NCI-H1105 treated with DMSO at 0.1 percent for 48 hours (cell line): ENCODE measurements at regions not wholly inside any gene's neighbourhood (a gene's known extent, or its start where the extent isn't known, plus 50 kb on each side); places are given as distances from the start of the nearest gene placed in this dataset.

ENCODE experiments used
- DNase-seq: peaks from one replicate; lab custom pipeline; 2025; lab: John Stamatoyannopoulos, UW

DNA sequence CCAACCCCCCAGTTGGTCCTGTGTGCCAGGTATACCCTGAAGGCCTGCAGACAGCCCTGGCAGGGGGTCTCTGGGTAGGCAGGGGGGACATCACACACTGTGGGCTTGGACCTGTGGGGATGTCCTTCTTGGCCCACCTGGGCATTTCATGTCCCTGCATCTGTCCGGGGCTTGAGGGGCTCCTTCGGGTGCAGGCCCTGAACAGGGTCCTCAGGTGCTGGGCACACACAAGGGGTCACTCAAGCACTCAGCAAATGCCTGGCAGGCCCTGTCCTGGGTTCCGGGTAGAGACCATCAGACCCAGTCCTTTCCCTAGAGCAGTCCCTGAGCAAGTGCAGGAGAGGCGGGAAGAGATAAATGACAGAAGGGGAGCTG lies 70.5 kb upstream of the WNT11 start:
- no peak for DNase-seq

DNA sequence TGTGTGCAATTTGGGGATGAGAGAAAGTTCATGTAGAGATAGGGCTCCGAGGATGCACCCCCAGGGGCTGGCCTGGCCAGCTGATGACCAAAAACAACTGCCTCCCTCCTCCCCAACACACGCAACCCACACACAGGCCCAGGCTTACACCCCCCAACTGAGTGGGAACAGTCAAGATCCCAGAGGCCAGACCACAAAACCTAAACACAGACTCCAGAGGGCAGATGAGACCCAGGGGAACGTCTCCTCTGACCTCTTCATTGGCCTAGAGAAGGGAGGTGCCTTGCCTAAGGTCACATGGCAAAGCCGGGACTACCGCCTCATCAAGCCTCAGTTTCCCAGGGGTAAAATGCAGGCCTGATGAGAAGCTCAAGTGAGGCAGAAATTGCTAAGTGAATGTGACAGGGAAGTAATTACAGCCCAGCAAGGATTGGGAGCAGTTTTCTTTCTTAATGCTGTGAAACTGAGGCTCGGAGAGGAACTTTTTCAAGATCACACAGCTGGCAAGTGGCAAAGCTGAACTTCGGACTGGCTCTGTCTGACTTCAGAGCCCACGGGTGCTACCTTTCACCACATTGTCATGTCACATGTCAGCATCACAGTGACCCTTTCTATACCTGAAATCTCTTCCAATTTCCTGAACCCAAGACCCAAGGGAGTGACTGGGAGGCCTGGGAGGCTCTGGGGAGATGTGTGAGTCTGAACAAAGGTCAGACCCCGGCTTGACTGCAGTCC lies 69.9 kb upstream of the WNT11 start:
- DNase-seq = no peak

DNA sequence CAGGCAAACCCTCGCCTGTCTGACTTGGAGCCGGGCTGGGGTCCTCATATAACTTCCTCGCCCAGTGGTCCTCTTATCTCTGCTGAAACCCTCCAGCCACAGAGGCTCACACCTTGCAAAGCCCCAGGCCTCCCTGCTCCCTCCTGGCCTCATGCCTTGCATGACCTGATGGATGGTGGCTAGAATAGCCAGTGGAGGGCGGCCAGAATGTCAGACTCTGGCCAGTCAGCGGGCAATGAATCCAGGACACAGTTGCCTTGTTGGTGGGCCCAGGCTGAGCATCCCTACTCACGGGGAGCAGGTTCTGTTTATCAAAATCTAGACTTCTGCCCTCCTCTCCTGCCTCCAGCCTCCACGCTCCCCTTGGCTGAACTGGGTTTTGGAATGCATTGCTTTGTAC lies 69.1 kb upstream of the WNT11 start:
- DNase-seq = no peak

DNA sequence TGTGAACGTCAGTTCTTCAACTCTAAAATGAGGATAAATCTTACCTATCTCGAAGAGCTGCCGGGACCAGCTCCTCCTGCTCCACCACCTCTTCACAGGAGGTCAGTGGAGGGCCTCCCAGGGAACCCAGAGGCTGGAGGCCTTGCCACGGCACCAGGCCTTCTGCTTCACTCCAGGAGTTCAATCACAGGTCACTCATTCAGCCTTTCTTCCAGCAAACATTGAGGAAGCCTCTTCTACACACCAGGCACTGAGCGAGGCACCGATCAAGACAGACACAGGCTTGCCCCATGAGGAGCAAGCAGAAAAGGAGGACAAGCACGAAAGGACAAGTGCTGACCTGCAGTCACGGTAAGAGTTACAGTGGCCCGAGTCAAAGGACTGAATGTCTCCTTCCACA lies 64.8 kb upstream of the WNT11 start:
- no peak for DNase-seq

DNA sequence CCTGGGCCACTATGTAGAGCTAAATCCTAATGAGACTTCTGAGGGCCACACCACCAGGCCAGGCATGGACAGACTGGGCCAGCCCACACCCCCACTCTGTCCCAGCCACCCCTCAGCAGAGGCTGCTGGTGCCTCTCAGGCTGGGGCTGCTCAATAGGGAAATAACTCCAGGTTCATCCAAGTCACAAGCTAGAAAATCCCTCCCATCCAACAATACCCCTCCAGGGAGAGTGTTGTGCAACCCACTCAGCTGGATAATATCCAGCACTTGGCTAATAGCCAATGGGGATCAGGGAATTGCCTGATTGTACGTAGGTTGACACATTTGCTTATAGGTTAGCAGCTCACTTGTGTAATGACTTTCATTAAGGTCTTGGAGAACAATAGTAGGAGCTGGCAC lies 64.1 kb upstream of the WNT11 start:
- DNase-seq = peak; percentile 65

DNA sequence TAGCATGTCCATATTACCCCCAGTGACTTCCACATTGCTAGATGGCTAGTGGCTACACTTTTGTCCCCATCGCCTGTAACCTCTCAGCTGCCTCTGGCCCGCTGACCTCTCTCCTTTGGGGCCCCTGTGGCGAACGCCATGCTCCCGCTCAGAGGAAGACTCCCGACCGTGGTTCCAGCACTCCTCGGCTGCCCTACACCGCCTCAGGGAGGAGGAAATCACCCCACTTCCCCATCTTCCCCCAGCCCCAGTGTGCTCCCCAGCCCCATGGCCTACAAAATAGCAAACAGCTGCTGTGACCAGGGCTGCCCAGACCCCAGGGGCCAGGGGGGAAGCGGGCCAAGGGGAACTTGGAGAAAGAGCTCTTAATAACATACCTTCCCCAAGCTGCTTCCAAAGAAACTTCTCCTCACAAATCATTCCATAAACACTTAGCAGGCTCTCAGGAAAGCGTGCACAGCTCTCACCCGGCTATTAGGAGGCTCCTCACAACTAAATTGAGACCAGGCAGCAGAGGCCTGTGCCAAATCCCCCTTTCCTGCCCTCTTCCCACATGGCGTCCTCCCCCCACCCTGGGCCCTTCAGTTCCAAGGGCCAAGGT lies 63.5 kb upstream of the WNT11 start:
- DNase-seq = no peak

DNA sequence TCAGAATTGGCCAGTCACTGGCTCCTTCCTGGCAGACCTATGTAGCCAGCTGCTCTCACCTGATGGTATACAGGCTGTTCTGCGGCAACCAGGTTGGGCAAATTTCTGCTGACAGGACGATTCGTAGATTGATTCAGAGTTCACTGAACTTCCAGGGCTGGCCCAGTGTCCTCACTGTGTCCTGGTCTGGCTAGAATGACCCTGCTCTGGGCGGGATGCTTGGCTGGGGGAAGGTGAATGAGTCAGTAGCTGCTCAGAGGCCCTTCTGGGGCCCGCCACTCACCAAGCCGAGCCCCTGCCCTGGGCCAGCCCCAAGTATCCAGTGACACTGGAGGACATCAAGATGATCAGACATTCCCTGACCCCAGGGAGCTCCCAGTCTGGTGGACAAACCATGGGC lies 62.9 kb upstream of the WNT11 start:
- no peak for DNase-seq

DNA sequence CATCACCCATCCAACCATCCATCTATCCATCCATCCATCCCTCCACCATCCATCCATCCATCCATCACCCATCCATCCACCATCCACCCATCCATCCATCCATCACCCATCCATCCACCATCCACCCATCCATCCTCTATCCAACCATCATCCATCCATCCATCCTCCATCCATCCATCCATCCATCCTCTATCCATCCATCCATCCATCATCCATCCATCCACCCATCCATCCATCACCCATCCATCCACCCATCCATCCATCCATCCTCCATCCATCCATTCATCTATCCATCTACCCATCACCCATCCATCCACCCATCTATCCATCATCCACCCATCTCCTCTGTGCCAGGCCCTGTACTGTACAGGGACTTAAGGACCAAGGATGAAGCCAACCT lies 62.2 kb upstream of the WNT11 start:
- no peak for DNase-seq

DNA sequence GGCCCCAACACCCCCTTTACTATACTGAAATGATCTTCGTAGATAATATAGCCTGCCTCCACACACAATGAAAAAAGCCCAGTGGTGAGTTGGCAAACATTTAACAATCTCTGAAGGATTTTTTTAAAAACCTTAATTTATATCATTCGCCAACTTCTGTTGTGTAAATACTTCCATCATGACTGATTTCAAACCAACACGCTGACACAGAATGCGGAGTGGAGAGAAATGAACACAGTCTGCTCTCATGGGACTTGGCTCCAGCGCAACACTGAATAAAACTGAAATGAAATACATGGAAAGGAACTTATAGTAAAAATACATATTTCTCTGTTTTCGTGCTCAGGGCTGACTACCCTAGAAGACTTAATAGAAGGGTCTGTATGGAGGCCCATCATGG lies 61.3 kb upstream of the WNT11 start:
- no peak for DNase-seq

DNA sequence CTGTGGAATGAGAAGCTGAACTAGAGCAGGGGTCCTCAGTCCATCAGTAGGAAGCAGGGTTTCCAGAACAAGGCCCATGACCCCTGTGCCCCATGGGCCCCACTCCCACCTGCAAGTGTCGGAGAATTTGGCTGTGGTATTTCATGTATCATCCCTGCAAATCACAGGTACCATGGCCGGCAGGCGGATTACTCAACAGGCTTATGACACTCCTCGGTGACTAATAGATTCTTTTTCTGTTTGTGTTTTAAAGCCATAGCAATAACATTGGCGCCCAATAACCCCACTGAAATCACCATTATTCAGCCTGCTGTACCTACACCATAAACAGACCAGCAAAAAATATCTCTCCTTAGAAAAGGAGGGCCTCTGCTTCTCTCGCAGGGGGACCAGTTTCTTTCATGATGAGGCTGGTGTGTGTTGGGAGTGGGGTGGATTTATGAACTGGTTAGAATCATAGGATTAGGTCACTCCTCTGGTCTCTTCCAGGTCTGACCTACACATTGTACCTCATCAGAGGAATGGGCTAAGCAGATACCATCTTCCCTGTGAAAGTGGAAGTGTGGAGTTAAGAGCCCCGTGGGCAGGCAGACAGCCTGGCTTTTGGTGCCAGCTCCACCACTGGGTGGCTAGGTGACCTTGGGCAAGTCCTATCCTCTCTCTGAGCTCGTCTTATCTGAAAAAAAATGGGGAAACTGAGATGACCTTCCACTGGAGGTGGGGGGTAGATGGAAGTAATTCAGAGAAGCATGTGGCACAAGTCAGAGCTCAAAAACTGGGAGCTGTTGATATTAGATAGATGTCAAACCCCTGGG lies 60.2 kb upstream of the WNT11 start:
- DNase-seq = no peak

DNA sequence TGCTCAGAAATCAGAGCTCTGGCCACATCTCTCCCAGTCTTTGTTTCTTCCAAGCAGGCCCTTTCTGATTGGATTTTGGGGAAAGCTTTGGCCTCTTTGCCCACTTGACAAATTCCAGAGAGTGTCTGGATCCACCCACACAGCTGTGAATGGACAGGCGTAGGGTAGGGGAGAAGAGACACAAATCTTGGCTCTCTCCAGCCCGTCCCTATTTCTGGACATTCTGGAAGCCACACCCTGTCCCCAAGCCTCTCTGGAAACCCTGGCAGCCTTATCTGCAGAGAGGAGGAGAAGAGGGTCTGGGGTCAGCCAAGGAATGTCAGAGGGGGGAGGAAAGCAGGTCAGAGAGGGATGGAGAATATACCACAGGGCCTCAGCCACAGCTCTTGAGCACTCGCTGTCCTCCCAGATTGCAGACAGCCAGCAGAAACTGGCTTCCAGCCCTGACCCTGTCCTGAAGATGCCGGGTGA lies 59.5 kb upstream of the WNT11 start:
- DNase-seq = no peak

DNA sequence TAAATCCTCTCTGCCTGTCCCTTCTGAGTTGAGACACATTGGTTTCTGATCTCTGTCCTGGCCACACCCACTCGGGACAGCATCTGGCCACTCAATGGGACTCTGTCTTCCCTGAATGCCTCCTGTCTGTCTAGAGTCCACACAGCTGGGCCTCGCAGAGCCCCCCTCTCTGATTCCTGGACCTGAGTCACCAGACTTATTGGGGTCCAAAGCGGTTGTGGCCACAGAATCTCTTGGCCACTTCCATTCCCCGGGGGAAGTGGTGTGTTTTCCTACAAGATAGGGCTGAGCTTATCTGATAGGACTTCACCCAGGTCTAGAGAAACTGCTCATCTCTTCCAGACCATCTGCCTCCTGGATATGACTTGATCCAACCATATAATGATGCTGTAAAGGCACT lies 57.4 kb upstream of the WNT11 start:
- DNase-seq = no peak

DNA sequence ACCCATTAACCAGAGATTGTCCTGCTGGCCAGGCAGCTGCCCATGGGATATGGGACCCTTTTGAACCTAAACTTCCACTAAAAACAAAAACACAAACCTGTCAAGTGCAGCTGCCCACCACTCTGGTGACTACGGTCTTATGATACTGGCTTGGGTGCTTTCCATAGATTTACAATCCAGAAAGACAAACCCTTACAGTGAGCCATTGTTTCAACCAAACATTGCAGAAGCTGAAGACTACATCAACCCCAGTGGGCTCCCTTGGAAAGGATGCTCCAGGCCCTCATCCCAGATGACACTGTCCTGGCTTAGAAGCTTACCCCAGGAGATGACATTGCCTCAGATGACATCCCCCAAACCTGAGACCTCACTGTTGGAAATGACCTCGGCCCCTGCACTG lies 56.9 kb upstream of the WNT11 start:
- no peak for DNase-seq

DNA sequence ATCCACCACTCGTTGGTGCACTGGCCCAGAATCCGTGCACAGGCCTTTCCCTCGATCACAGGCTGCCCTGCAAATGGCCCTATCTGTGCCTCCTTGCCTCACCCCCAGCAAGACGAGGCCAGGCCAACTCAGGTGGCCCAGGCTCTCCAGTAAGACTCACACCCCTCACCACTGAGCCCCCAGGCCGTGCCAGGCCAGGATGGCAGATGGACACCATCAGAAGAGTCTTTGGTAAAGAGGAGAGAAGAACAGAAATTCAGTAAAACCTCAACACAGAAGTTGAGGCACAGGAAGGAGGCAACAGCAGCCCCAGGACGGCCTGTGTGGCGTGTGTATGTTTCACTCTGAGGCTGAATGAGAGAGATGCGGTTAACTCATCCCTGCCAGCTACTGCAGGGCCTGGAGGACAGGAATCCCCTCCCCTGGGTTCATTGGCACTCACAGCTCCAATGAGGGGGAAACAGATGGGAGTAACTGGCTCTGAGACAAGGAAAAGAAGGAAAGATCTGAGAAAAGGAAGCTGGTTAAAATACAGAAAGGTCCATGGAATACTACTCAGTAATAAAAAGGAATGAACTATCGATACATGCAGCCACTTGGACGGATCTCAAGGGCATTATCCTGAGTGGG lies 54.1 kb upstream of the WNT11 start:
- no peak for DNase-seq

DNA sequence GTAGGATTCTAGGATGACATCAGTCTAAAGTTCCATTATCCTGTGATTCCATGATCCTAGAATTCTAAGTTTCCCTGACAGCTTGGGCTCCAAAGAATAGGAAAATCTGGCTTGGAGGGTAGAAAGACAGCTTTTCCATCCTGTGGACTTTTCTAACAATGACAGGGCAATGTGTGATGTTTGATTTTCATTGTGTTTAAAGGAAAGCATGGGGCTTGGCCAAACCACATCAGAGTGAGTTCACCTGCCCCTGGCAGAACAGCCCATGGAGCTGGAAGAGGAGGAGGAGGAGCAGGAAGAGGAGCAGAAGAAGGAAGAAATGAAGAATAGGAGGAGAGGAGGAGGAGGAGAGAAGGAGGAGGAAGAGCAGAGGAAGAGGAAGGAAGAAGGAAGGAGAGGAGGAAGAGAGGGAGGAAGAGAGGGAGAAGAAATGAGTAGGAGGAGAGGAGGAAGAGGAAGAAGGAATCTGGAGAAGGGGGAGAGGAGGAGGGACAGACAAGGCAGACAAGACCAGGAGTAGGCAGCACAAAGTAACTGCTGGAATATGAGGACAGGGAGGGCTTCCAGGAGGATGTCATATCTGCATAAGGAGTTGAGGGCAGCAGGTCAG lies 53.1 kb upstream of the WNT11 start:
- no peak for DNase-seq

DNA sequence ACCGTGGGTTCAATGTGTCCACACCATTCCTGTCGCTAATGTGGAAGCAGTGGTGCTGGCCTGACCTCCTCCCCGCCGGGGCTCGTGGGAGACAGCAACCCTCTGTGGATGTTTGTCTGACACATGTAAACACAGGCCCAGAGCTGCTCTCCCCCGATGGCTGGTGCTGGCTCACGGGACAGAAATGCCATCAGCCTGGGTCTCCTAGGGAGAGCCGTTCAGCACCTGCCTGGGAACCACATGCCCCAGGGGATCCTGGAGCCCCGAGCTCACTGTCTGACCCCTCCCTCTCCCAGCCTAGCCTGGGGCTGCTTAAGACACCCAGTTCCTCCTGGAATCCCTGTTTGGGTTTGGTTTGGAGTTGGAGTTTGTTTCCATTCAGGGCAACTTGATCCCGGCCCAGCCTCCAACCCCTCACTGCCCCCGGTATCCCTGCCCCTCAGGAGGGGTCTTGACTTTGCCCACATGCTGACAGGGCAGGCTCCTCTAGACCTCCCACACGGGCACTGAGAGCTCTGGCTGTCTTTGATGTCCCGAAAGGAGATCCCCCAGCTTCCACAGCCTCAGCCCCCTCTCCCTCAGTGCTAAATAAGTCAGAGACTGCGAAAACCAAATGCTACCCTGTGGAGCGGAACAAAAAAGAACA lies 50.9 kb upstream of the WNT11 start:
- DNase-seq = no peak

DNA sequence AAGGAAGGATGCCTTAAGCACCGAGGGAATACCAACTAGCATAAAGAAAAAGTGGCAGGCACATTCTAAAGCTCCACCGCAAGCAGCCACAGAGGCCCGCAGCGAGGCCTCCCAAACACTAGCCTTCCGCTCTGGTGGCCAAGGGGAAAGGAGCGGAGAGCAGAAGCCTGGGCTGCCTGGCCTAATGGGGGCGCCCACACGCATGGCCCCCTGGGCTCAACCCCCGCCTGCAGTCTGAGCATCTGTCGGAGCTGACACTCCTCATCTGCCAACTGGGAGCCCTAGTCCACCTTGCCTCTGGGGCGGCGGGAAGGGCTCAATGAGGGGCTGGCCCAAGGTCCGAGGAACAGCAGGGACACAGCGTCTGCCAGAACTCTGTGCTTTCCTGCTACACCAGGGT lies 50.1 kb upstream of the WNT11 start:
- DNase-seq = no peak
